Lower leg skin (tissue), 3 donors: ENCODE measurements at regions not wholly inside any gene's neighbourhood (a gene's known extent, or its start where the extent isn't known, plus 50 kb on each side); places are given as distances from the start of the nearest gene placed in this dataset.

Experiments
- CTCF ChIP-seq, 3 donors: fragments of 450-650 bp; IDR thresholded peaks; one replicate each; pipeline ENCODE4 v1.5.1; 2016; ENCODE audit warnings: antibody characterized with exemption in 3 of 3, mild to moderate bottlenecking in 3 of 3, moderate library complexity in 2 of 3
- POLR2A ChIP-seq, 2 donors: fragments of 450-650 bp; IDR thresholded peaks; one replicate each; pipeline ENCODE4 v1.6.1; 2016 to 2017; ENCODE audit warnings: antibody characterized with exemption in 2 of 2, mild to moderate bottlenecking in 1 of 2, moderate library complexity in 1 of 2

- TF ChIP-seq CTCF (IDR thresholded peaks at IDR 0.05) (no peak), POLR2A (IDR thresholded peaks at IDR 0.05) (no peak)
Observed at GRCh38 chr4:8746523-8747466, 124.8 kb downstream of the HMX1 start.
